Activated CD8-positive, alpha-beta T cell treated with anti-CD3 and anti-CD28 coated beads for 36 hours (primary cell): ENCODE measurements at regions not wholly inside any gene's neighbourhood (a gene's known extent, or its start where the extent isn't known, plus 50 kb on each side); places are given as distances from the start of the nearest gene placed in this dataset.

ENCODE experiments used
- ATAC-seq: fragments of 200-7000 bp; cut with Tn5 transposase; one replicate; pipeline ENCODE4 v1.10.0; 2021; ENCODE audit warnings: mild to moderate bottlenecking, moderate library complexity
- CTCF ChIA-PET: fragments of 350-600 bp; sonication (Branson Sonifier 250); formaldehyde crosslinking; loops from one replicate; lab custom pipeline; 2021; ENCODE audit warnings: antibody characterized with exemption; lab: Charles Lee
- POLR2A ChIA-PET: fragments of 350-600 bp; sonication (Branson Sonifier 250); formaldehyde crosslinking; loops from one replicate; lab custom pipeline; 2021; ENCODE audit warnings: antibody characterized with exemption; lab: Charles Lee
- DNase-seq: peaks from one replicate; pipeline ENCODE4 v3.0.0-alpha.2; 2020
- H3K27ac Mint-ChIP-seq: one replicate; pipeline ENCODE4 v1.8.0; 2021; ENCODE audit warnings: mild to moderate bottlenecking, mixed read lengths
- H3K27me3 Mint-ChIP-seq: one replicate; pipeline ENCODE4 v1.8.0; 2021; ENCODE audit warnings: mixed read lengths
- H3K36me3 Mint-ChIP-seq: one replicate; pipeline ENCODE4 v1.8.0; 2021; ENCODE audit warnings: low read depth, mixed read lengths
- H3K4me1 Mint-ChIP-seq: one replicate; pipeline ENCODE4 v1.8.0; 2021; ENCODE audit warnings: low read depth, mixed read lengths
- H3K4me3 Mint-ChIP-seq: one replicate; pipeline ENCODE4 v1.8.0; 2021; ENCODE audit warnings: mild to moderate bottlenecking, moderate library complexity, mixed read lengths
- H3K9me3 Mint-ChIP-seq: one replicate; pipeline ENCODE4 v1.8.0; 2021; ENCODE audit warnings: mixed read lengths
- CTCF ChIP-seq: fragments of 200-600 bp; IDR thresholded peaks from one replicate; pipeline ENCODE4 v1.8.0; 2022; ENCODE audit warnings: antibody characterized with exemption, mild to moderate bottlenecking
- intact Hi-C: fragments of 100-400 bp; cut with micrococcal nuclease; formaldehyde crosslinking; loops from one replicate; pipeline ENCODE4 v1.10.0; 2022

GRCh38 chr4:181478656-181479055 lies 764.5 kb upstream of the TENM3 start:
- Mint-ChIP-seq H3K9me3 (no peaks in the 10 kb centered on the region), H3K27ac (no peak overlapping the region), H3K36me3 (no peaks in the 10 kb centered on the region), H3K27me3 (no peaks in the 10 kb centered on the region), H3K4me1 (no peaks in the 10 kb centered on the region), H3K4me3 (no peak overlapping the region)
- ChIA-PET CTCF (no interaction called here), POLR2A (no interaction called here)
- no peak for ATAC-seq
- TF ChIP-seq CTCF = no peak
- intact Hi-C loops = no loop called here
- no peak for DNase-seq

GRCh38 chr4:181479141-181479540 lies 764.1 kb upstream of the TENM3 start:
- ATAC-seq (no peak), DNase-seq (no peak)
- ChIA-PET POLR2A (no interaction called here), CTCF (no interaction called here)
- intact Hi-C loops = no loop called here
- Mint-ChIP-seq H3K4me1 (no peaks in the 10 kb centered on the region), H3K27ac (no peak overlapping the region), H3K27me3 (no peaks in the 10 kb centered on the region), H3K36me3 (no peaks in the 10 kb centered on the region), H3K9me3 (no peaks in the 10 kb centered on the region), H3K4me3 (no peak overlapping the region)
- no peak for TF ChIP-seq CTCF

GRCh38 chr4:181484396-181484795 lies 758.8 kb upstream of the TENM3 start:
- no peak for TF ChIP-seq CTCF
- Mint-ChIP-seq H3K4me1 (no peaks in the 10 kb centered on the region), H3K27ac (no peak overlapping the region), H3K9me3 (no peaks in the 10 kb centered on the region), H3K4me3 (no peak overlapping the region), H3K36me3 (no peaks in the 10 kb centered on the region), H3K27me3 (no peaks in the 10 kb centered on the region)
- CTCF ChIA-PET = no interaction called here
- no peak for ATAC-seq
- intact Hi-C loops = no loop called here
- DNase-seq = no peak
- POLR2A ChIA-PET = no interaction called here

GRCh38 chr4:181488926-181489325 lies 754.3 kb upstream of the TENM3 start:
- ChIA-PET POLR2A (no interaction called here), CTCF (no interaction called here)
- no peak overlapping the region for H3K4me3 Mint-ChIP-seq
- H3K27me3 Mint-ChIP-seq = no peaks in the 10 kb centered on the region
- no peak for ATAC-seq
- H3K4me1 Mint-ChIP-seq = no peaks in the 10 kb centered on the region
- no peak overlapping the region for H3K27ac Mint-ChIP-seq
- H3K36me3 Mint-ChIP-seq = no peaks in the 10 kb centered on the region
- no peak for DNase-seq
- TF ChIP-seq CTCF = no peak
- no peaks in the 10 kb centered on the region for H3K9me3 Mint-ChIP-seq
- intact Hi-C loops = no loop called here

- no peaks in the 10 kb centered on the region for H3K27me3 Mint-ChIP-seq
- no peak overlapping the region for H3K27ac Mint-ChIP-seq
- H3K36me3 Mint-ChIP-seq = no peaks in the 10 kb centered on the region
- POLR2A ChIA-PET = no interaction called here
- CTCF ChIA-PET = no interaction called here
- no peaks in the 10 kb centered on the region for H3K4me1 Mint-ChIP-seq
- TF ChIP-seq CTCF = no peak
- no peak for DNase-seq
- H3K4me3 Mint-ChIP-seq = no peak overlapping the region
- intact Hi-C loops = no loop called here
- H3K9me3 Mint-ChIP-seq = peaks cover 7% of the 10 kb centered on the region
- ATAC-seq = no peak
Observed at GRCh38 chr4:181498148-181498547, 745.1 kb upstream of the TENM3 start.
